ENCODE measurements at regions not wholly inside any gene's neighbourhood (a gene's known extent, or its start where the extent isn't known, plus 50 kb on each side); places are given as distances from the start of the nearest gene placed in this dataset.

GRCh38 chr6:169936355-169936975 is 185.0 kb downstream of the ERMARD start:
- no peak for DNase-seq (ENCODE audit: insufficient read length, low spot score, missing footprints)
- Histone ChIP-seq H3K4me3 (ENCODE audit: insufficient read depth, low read length) (no peak overlapping the region), H3K27ac (ENCODE audit: low read depth, low read length) (no peak overlapping the region), H4K20me1 (ENCODE audit: insufficient read depth, low read length) (no peaks in the 10 kb centered on the region), H3K79me2 (ENCODE audit: insufficient read depth, low read length) (no peaks in the 10 kb centered on the region), H3K9me3 (ENCODE audit: low read depth, low read length) (no peaks in the 10 kb centered on the region), H3K4me1 (ENCODE audit: insufficient read depth, low read length) (no peaks in the 10 kb centered on the region), H2AFZ (ENCODE audit: low read length) (no peak overlapping the region), H3K4me2 (ENCODE audit: insufficient read depth, low read length) (no peak overlapping the region), H3K36me3 (ENCODE audit: insufficient read depth, low read length) (no peaks in the 10 kb centered on the region), H3K27me3 (ENCODE audit: insufficient read depth, low read length) (no peaks in the 10 kb centered on the region)
- TF ChIP-seq, protein P1, sequence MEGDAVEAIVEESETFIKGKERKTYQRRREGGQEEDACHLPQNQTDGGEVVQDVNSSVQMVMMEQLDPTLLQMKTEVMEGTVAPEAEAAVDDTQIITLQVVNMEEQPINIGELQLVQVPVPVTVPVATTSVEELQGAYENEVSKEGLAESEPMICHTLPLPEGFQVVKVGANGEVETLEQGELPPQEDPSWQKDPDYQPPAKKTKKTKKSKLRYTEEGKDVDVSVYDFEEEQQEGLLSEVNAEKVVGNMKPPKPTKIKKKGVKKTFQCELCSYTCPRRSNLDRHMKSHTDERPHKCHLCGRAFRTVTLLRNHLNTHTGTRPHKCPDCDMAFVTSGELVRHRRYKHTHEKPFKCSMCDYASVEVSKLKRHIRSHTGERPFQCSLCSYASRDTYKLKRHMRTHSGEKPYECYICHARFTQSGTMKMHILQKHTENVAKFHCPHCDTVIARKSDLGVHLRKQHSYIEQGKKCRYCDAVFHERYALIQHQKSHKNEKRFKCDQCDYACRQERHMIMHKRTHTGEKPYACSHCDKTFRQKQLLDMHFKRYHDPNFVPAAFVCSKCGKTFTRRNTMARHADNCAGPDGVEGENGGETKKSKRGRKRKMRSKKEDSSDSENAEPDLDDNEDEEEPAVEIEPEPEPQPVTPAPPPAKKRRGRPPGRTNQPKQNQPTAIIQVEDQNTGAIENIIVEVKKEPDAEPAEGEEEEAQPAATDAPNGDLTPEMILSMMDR (IDR thresholded peaks at IDR 0.05; ENCODE audit: extremely low read depth, low read depth, low read length) = no peak

GRCh38 chr6:169935861-169936260 is 184.4 kb downstream of the ERMARD start:
- no peak for DNase-seq (ENCODE audit: insufficient read length, low spot score, missing footprints)
- no peak overlapping the region for H3K4me2 ChIP-seq (ENCODE audit: insufficient read depth, low read length)
- no peaks in the 10 kb centered on the region for H3K36me3 ChIP-seq (ENCODE audit: insufficient read depth, low read length)
- H3K27me3 ChIP-seq (ENCODE audit: insufficient read depth, low read length) = no peaks in the 10 kb centered on the region
- no peak overlapping the region for H3K27ac ChIP-seq (ENCODE audit: low read depth, low read length)
- no peak overlapping the region for H3K4me3 ChIP-seq (ENCODE audit: insufficient read depth, low read length)
- no peaks in the 10 kb centered on the region for H3K4me1 ChIP-seq (ENCODE audit: insufficient read depth, low read length)
- H3K79me2 ChIP-seq (ENCODE audit: insufficient read depth, low read length) = no peaks in the 10 kb centered on the region
- no peak overlapping the region for H2AFZ ChIP-seq (ENCODE audit: low read length)
- no peaks in the 10 kb centered on the region for H4K20me1 ChIP-seq (ENCODE audit: insufficient read depth, low read length)
- TF ChIP-seq, protein P1 (IDR thresholded peaks at IDR 0.05; ENCODE audit: extremely low read depth, low read depth, low read length) = no peak
- H3K9me3 ChIP-seq (ENCODE audit: low read depth, low read length) = no peaks in the 10 kb centered on the region

DNA sequence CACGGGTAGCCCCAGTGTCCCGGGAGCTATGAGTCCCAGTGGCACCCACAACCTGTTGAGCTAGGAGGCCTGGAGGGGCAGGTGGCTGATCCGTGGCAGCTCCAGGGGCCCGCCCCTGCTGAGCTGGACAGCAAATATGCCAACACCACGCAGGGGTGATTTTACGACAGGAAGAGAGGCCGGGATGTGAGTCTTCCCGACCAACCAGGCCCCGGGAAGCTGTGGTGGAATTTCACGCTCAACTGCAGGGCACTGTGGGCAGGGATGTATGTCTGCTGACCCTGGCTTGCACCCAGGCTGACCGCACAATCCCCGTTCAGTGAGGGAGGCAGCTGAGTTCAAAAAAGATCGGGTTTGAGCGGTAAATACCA is 183.9 kb downstream of the ERMARD start:
- Histone ChIP-seq H3K79me2 (ENCODE audit: insufficient read depth, low read length) (no peaks in the 10 kb centered on the region), H3K27me3 (ENCODE audit: insufficient read depth, low read length) (no peaks in the 10 kb centered on the region), H2AFZ (ENCODE audit: low read length) (no peak overlapping the region), H4K20me1 (ENCODE audit: insufficient read depth, low read length) (no peaks in the 10 kb centered on the region), H3K9me3 (ENCODE audit: low read depth, low read length) (no peaks in the 10 kb centered on the region), H3K4me3 (ENCODE audit: insufficient read depth, low read length) (no peak overlapping the region), H3K27ac (ENCODE audit: low read depth, low read length) (no peak overlapping the region), H3K4me1 (ENCODE audit: insufficient read depth, low read length) (no peaks in the 10 kb centered on the region), H3K36me3 (ENCODE audit: insufficient read depth, low read length) (no peaks in the 10 kb centered on the region), H3K4me2 (ENCODE audit: insufficient read depth, low read length) (no peak overlapping the region)
- TF ChIP-seq, protein P1 (IDR thresholded peaks at IDR 0.05; ENCODE audit: extremely low read depth, low read depth, low read length) = no peak
- no peak for DNase-seq (ENCODE audit: insufficient read length, low spot score, missing footprints)

GRCh38 chr6:169934699-169935347 is 183.4 kb downstream of the ERMARD start:
- no peaks in the 10 kb centered on the region for H3K9me3 ChIP-seq (ENCODE audit: low read depth, low read length)
- no peak overlapping the region for H3K27ac ChIP-seq (ENCODE audit: low read depth, low read length)

More at GRCh38 chr6:169934699-169935347, 183.4 kb downstream of the ERMARD start:
- H3K4me2 ChIP-seq (ENCODE audit: insufficient read depth, low read length) = no peak overlapping the region
- TF ChIP-seq, protein P1 (IDR thresholded peaks at IDR 0.05; ENCODE audit: extremely low read depth, low read depth, low read length) = no peak
- no peaks in the 10 kb centered on the region for H4K20me1 ChIP-seq (ENCODE audit: insufficient read depth, low read length)
- no peak overlapping the region for H2AFZ ChIP-seq (ENCODE audit: low read length)
- no peaks in the 10 kb centered on the region for H3K4me1 ChIP-seq (ENCODE audit: insufficient read depth, low read length)
- H3K27me3 ChIP-seq (ENCODE audit: insufficient read depth, low read length) = no peaks in the 10 kb centered on the region
- no peaks in the 10 kb centered on the region for H3K36me3 ChIP-seq (ENCODE audit: insufficient read depth, low read length)
- H3K79me2 ChIP-seq (ENCODE audit: insufficient read depth, low read length) = no peaks in the 10 kb centered on the region
- no peak for DNase-seq (ENCODE audit: insufficient read length, low spot score, missing footprints)
- no peak overlapping the region for H3K4me3 ChIP-seq (ENCODE audit: insufficient read depth, low read length)

Data from osteoblast (primary cell).